ENCODE measurements at regions not wholly inside any gene's neighbourhood (a gene's known extent, or its start where the extent isn't known, plus 50 kb on each side); places are given as distances from the start of the nearest gene placed in this dataset.

DNA sequence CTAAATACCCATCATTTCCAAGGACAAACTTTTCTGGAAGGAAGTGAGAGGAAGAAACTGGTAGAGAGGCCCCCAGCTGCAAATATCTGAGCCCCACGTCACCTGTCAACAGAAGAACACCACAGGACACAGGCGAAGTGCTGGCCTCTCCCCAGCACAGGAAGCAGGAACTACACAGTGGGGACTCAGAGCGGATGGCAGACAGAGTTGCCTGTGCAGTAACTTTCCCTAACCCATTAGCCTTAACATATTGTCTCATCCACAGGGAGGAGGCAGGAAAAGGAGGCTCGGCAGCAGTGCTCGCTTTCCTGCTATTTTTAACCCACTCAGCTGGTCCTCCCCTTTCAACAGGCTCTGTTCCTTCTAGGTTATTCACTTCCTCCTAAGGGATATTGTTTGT is 111.5 kb upstream of the TMPO start:
- no peak for DNase-seq (ENCODE audit: low read depth, low spot score)
- H3K9ac ChIP-seq (ENCODE audit: insufficient read length, low read depth): no peak overlapping the region

GRCh38 chr12:98405805-98406366 is 109.5 kb upstream of the TMPO start:
- H3K9ac ChIP-seq (ENCODE audit: insufficient read length, low read depth): no peak overlapping the region
- H3K4me3 ChIP-seq (ENCODE audit: insufficient read length, low read depth): no peak overlapping the region
- TF ChIP-seq SUZ12 (IDR thresholded peaks at IDR 0.05; ENCODE audit: extremely low read depth, insufficient read depth, insufficient read length) (no peak), ZNF274 (IDR thresholded peaks at IDR 0.05; ENCODE audit: low read depth, low read length) (no peak), YY1 (IDR thresholded peaks at IDR 0.05; ENCODE audit: insufficient read depth, insufficient read length) (no peak)
- no peaks in the 10 kb centered on the region for H3K36me3 ChIP-seq (ENCODE audit: insufficient read depth, insufficient read length, low read length)
- H3K27me3 ChIP-seq (ENCODE audit: insufficient read depth, insufficient read length): no peaks in the 10 kb centered on the region
- DNase-seq (ENCODE audit: low read depth, low spot score): no peak
- H3K9me3 ChIP-seq (ENCODE audit: insufficient read depth, low read length): peaks cover 17% of the 10 kb centered on the region
- peaks cover 2% of the 10 kb centered on the region for H3K4me1 ChIP-seq (ENCODE audit: insufficient read depth, insufficient read length)

More for the DNA sequence above, 111.5 kb upstream of the TMPO start:
- peaks cover 2% of the 10 kb centered on the region for H3K4me1 ChIP-seq (ENCODE audit: insufficient read depth, insufficient read length)
- H3K27me3 ChIP-seq (ENCODE audit: insufficient read depth, insufficient read length): no peaks in the 10 kb centered on the region
- no peaks in the 10 kb centered on the region for H3K36me3 ChIP-seq (ENCODE audit: insufficient read depth, insufficient read length, low read length)
- peaks cover 17% of the 10 kb centered on the region for H3K9me3 ChIP-seq (ENCODE audit: insufficient read depth, low read length)
- H3K4me3 ChIP-seq (ENCODE audit: insufficient read length, low read depth): no peak overlapping the region
- TF ChIP-seq SUZ12 (IDR thresholded peaks at IDR 0.05; ENCODE audit: extremely low read depth, insufficient read depth, insufficient read length) (no peak), YY1 (IDR thresholded peaks at IDR 0.05; ENCODE audit: insufficient read depth, insufficient read length) (no peak), ZNF274 (IDR thresholded peaks at IDR 0.05; ENCODE audit: low read depth, low read length) (no peak)

- no peaks in the 10 kb centered on the region for H3K36me3 ChIP-seq (ENCODE audit: insufficient read depth, insufficient read length, low read length)
- TF ChIP-seq ZNF274 (IDR thresholded peaks at IDR 0.05; ENCODE audit: low read depth, low read length): no peak
- no peak for TF ChIP-seq SUZ12 (IDR thresholded peaks at IDR 0.05; ENCODE audit: extremely low read depth, insufficient read depth, insufficient read length)
- no peak for TF ChIP-seq YY1 (IDR thresholded peaks at IDR 0.05; ENCODE audit: insufficient read depth, insufficient read length)
- H3K4me3 ChIP-seq (ENCODE audit: insufficient read length, low read depth): no peak overlapping the region
- H3K9ac ChIP-seq (ENCODE audit: insufficient read length, low read depth): no peak overlapping the region
- peaks cover 17% of the 10 kb centered on the region for H3K9me3 ChIP-seq (ENCODE audit: insufficient read depth, low read length)
- DNase-seq (ENCODE audit: low read depth, low spot score): no peak
- peaks cover 2% of the 10 kb centered on the region for H3K4me1 ChIP-seq (ENCODE audit: insufficient read depth, insufficient read length)
- H3K27me3 ChIP-seq (ENCODE audit: insufficient read depth, insufficient read length): no peaks in the 10 kb centered on the region
Observed at GRCh38 chr12:98406378-98406777, 109.0 kb upstream of the TMPO start.

- Histone ChIP-seq H3K9ac (ENCODE audit: insufficient read length, low read depth) (no peak overlapping the region), H3K4me1 (ENCODE audit: insufficient read depth, insufficient read length) (no peaks in the 10 kb centered on the region), H3K4me3 (ENCODE audit: insufficient read length, low read depth) (no peak overlapping the region), H3K36me3 (ENCODE audit: insufficient read depth, insufficient read length, low read length) (no peaks in the 10 kb centered on the region), H3K27me3 (ENCODE audit: insufficient read depth, insufficient read length) (no peaks in the 10 kb centered on the region), H3K9me3 (ENCODE audit: insufficient read depth, low read length) (peaks cover 17% of the 10 kb centered on the region)
- DNase-seq (ENCODE audit: low read depth, low spot score): no peak
- TF ChIP-seq ZNF274 (IDR thresholded peaks at IDR 0.05; ENCODE audit: low read depth, low read length) (no peak), YY1 (IDR thresholded peaks at IDR 0.05; ENCODE audit: insufficient read depth, insufficient read length) (no peak), SUZ12 (IDR thresholded peaks at IDR 0.05; ENCODE audit: extremely low read depth, insufficient read depth, insufficient read length) (no peak)
Observed at GRCh38 chr12:98408681-98409080, 106.7 kb upstream of the TMPO start.

DNA sequence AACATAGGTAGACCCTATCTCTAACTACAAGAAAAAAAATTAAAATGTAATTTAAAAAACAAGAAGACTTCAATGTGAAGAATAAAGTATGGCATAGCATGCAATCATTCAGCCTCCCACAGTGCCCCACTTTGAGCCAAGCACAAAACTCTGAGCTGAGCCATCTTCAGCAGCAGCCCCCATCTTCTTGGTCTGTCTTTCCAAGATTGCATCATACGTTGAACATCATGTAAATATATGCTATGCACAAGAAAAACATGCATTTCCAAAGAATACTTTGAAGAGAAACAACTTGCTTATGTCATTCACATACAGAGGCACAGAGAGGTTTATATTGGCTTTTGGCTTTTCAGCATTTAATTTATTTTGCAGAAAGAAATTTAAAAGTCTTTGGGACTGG is 105.8 kb upstream of the TMPO start:
- peaks cover 17% of the 10 kb centered on the region for H3K9me3 ChIP-seq (ENCODE audit: insufficient read depth, low read length)
- H3K27me3 ChIP-seq (ENCODE audit: insufficient read depth, insufficient read length): no peaks in the 10 kb centered on the region
- no peaks in the 10 kb centered on the region for H3K36me3 ChIP-seq (ENCODE audit: insufficient read depth, insufficient read length, low read length)
- H3K4me1 ChIP-seq (ENCODE audit: insufficient read depth, insufficient read length): no peaks in the 10 kb centered on the region
- no peak for TF ChIP-seq ZNF274 (IDR thresholded peaks at IDR 0.05; ENCODE audit: low read depth, low read length)
- no peak for TF ChIP-seq SUZ12 (IDR thresholded peaks at IDR 0.05; ENCODE audit: extremely low read depth, insufficient read depth, insufficient read length)
- no peak for TF ChIP-seq YY1 (IDR thresholded peaks at IDR 0.05; ENCODE audit: insufficient read depth, insufficient read length)
- no peak overlapping the region for H3K9ac ChIP-seq (ENCODE audit: insufficient read length, low read depth)
- no peak for DNase-seq (ENCODE audit: low read depth, low spot score)
- H3K4me3 ChIP-seq (ENCODE audit: insufficient read length, low read depth): no peak overlapping the region

DNA sequence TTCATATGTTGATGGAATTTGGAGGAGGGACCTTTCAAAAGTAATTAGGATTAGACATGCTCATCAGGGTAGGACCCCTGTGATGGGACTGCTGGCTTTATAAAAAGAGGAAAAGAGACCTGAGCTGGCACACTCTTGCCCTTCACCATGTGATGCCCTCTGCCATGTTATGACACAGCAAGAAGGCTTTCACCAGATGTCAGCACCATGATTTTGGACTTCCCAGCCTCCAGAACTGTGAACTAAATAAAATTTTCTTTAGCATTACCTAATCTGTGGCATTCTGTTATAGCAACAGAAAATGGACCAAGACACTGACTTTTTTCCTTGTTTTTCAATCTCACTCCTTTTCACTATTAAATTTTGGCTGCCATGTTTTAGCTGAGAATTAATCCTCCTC is 105.0 kb upstream of the TMPO start:
- Histone ChIP-seq H3K4me1 (ENCODE audit: insufficient read depth, insufficient read length) (no peaks in the 10 kb centered on the region), H3K4me3 (ENCODE audit: insufficient read length, low read depth) (no peak overlapping the region), H3K27me3 (ENCODE audit: insufficient read depth, insufficient read length) (no peaks in the 10 kb centered on the region), H3K9ac (ENCODE audit: insufficient read length, low read depth) (no peak overlapping the region), H3K9me3 (ENCODE audit: insufficient read depth, low read length) (peaks cover 17% of the 10 kb centered on the region), H3K36me3 (ENCODE audit: insufficient read depth, insufficient read length, low read length) (no peaks in the 10 kb centered on the region)
- TF ChIP-seq ZNF274 (IDR thresholded peaks at IDR 0.05; ENCODE audit: low read depth, low read length): no peak
- no peak for TF ChIP-seq YY1 (IDR thresholded peaks at IDR 0.05; ENCODE audit: insufficient read depth, insufficient read length)
- DNase-seq (ENCODE audit: low read depth, low spot score): no peak

GRCh38 chr12:98416845-98417244 is 98.5 kb upstream of the TMPO start:
- TF ChIP-seq YY1 (IDR thresholded peaks at IDR 0.05; ENCODE audit: insufficient read depth, insufficient read length) (no peak), ZNF274 (IDR thresholded peaks at IDR 0.05; ENCODE audit: low read depth, low read length) (no peak), SUZ12 (IDR thresholded peaks at IDR 0.05; ENCODE audit: extremely low read depth, insufficient read depth, insufficient read length) (no peak)
- no peaks in the 10 kb centered on the region for H3K36me3 ChIP-seq (ENCODE audit: insufficient read depth, insufficient read length, low read length)
- no peak overlapping the region for H3K9ac ChIP-seq (ENCODE audit: insufficient read length, low read depth)
- peaks cover 9% of the 10 kb centered on the region for H3K4me1 ChIP-seq (ENCODE audit: insufficient read depth, insufficient read length)
- H3K9me3 ChIP-seq (ENCODE audit: insufficient read depth, low read length): no peaks in the 10 kb centered on the region
- no peaks in the 10 kb centered on the region for H3K27me3 ChIP-seq (ENCODE audit: insufficient read depth, insufficient read length)
- H3K4me3 ChIP-seq (ENCODE audit: insufficient read length, low read depth): no peak overlapping the region
- no peak for DNase-seq (ENCODE audit: low read depth, low spot score)

Data from NT2/D1 (cell line).